GM12878 (cell line): ENCODE measurements at regions not wholly inside any gene's neighbourhood (a gene's known extent, or its start where the extent isn't known, plus 50 kb on each side); places are given as distances from the start of the nearest gene placed in this dataset.

Experiments used
- ATAC-seq: fragments of 200-7000 bp; cut with Tn5 transposase; 3 replicates; pipeline ENCODE4 v1.9.1; 2020; ENCODE audit warnings: mild to moderate bottlenecking, moderate library complexity
- BruUV-seq: library from RNA; stranded (reverse); fragments of 400-500 nt; replicated peaks from 2 replicates; lab custom pipeline; 2021; lab: Mats Ljungman, UMichigan
- CTCF ChIA-PET: fragments of 300-600 bp; sonication (Branson Sonifier 250); formaldehyde crosslinking; extraction: SDS; loops from one replicate; lab custom pipeline; 2021; ENCODE audit warnings: inconsistent platforms; lab: Yijun Ruan, JAX
- POLR2A ChIA-PET: fragments of 350-600 bp; formaldehyde crosslinking; extraction: SDS; loops from one replicate; lab custom pipeline; 2021; ENCODE audit warnings: inconsistent platforms; lab: Charles Lee
- RAD21 ChIA-PET: fragments of 300-600 bp; sonication (Branson Sonifier 250); formaldehyde crosslinking; loops from one replicate; lab custom pipeline; 2023; ENCODE audit warnings: antibody characterized with exemption; ENCODE audit not compliant: unreplicated experiment; lab: Charles Lee
- SMC1A ChIA-PET: fragments of 300-600 bp; sonication (Branson Sonifier 250); formaldehyde crosslinking; loops from one replicate; lab custom pipeline; 2023; ENCODE audit not compliant: unreplicated experiment, uncharacterized antibody; lab: Charles Lee
- DNase-seq: peaks from one replicate; pipeline ENCODE4 v3.0.0-alpha.2; 2011; ENCODE audit warnings: low read depth, low spot score
- FAIRE-seq: peaks from 3 replicates; lab custom pipeline; 2011; peaks lifted over from hg19 to GRCh38; lab: Jason Lieb, UNC
- H2AFZ ChIP-seq: 2 replicates; pipeline ENCODE4 v1.6.0; 2011; ENCODE audit warnings: low read depth, low read length, control low read depth; ENCODE audit not compliant: control insufficient read depth
- H3K27ac ChIP-seq: 2 replicates; pipeline ENCODE4 v1.5.1; 2011; ENCODE audit warnings: control low read depth; ENCODE audit not compliant: control insufficient read depth, insufficient read depth
- H3K27me3 ChIP-seq, 2 experiments: replicated peaks in 1 of 2; 2 replicates each; pipeline versions ENCODE4 v1.6.0 to v1.6.1; 2011; ENCODE audit warnings: low read length in 1 of 2; ENCODE audit not compliant: control insufficient read depth in 2 of 2, insufficient read depth in 2 of 2
- H3K36me3 ChIP-seq, 2 experiments: 2 replicates each; pipeline ENCODE4 v1.5.1; 2011; ENCODE audit warnings: low read length in 1 of 2; ENCODE audit not compliant: control insufficient read depth in 2 of 2, insufficient read depth in 2 of 2
- H3K4me1 ChIP-seq: 2 replicates; pipeline ENCODE4 v1.6.1; 2011; ENCODE audit warnings: mild to moderate bottlenecking, low read length, moderate library complexity, mixed read lengths; ENCODE audit not compliant: control insufficient read depth, insufficient read depth
- H3K4me2 ChIP-seq: 2 replicates; pipeline ENCODE4 v1.6.0; 2011; ENCODE audit warnings: control low read depth; ENCODE audit not compliant: control insufficient read depth, insufficient read depth
- H3K4me3 ChIP-seq: fragments of 200-600 bp; sonication (generic); 2 replicates; pipeline ENCODE4 v1.5.1; 2016
- H3K79me2 ChIP-seq: 2 replicates; pipeline ENCODE4 v1.6.0; 2011; ENCODE audit warnings: low read length; ENCODE audit not compliant: control insufficient read depth, insufficient read depth
- H3K9ac ChIP-seq: 2 replicates; pipeline ENCODE4 v1.8.0; 2011; ENCODE audit warnings: low read length, control low read depth, mixed read lengths; ENCODE audit not compliant: control insufficient read depth, insufficient read depth
- H3K9me3 ChIP-seq: replicated peaks from 3 replicates; pipeline ENCODE4 v1.5.1; 2011; ENCODE audit warnings: mild to moderate bottlenecking, low read length; ENCODE audit not compliant: control insufficient read depth, insufficient read depth
- H4K20me1 ChIP-seq: 2 replicates; pipeline ENCODE4 v1.6.0; 2011; ENCODE audit not compliant: control insufficient read depth, insufficient read depth
- BCL11A ChIP-seq: IDR thresholded peaks from 2 replicates; pipeline ENCODE4 v1.6.1; 2011; ENCODE audit warnings: low read depth, low read length
- CHD4 ChIP-seq: fragments of 200-600 bp; sonication (generic); IDR thresholded peaks from 2 replicates; pipeline ENCODE4 v1.6.1; 2016; ENCODE audit warnings: mild to moderate bottlenecking
- JUND ChIP-seq: IDR thresholded peaks from 2 replicates; pipeline ENCODE4 v1.6.1; 2012; ENCODE audit warnings: low read depth, mild to moderate bottlenecking, low read length, improper control_type of control experiment, moderate library complexity
- LARP7 ChIP-seq: fragments of 450-650 bp; IDR thresholded peaks from 2 replicates; pipeline ENCODE4 v1.6.1; 2017; ENCODE audit warnings: mild to moderate bottlenecking
- MTA3 ChIP-seq: IDR thresholded peaks from 2 replicates; pipeline ENCODE4 v1.6.1; 2012; ENCODE audit warnings: low read length, inconsistent platforms, borderline replicate concordance
- RELB ChIP-seq: fragments of 450-650 bp; IDR thresholded peaks from 2 replicates; pipeline ENCODE4 v1.6.1; 2017; ENCODE audit warnings: low read depth, mild to moderate bottlenecking, moderate library complexity
- TBL1XR1 ChIP-seq: IDR thresholded peaks from 2 replicates; pipeline ENCODE4 v1.6.1; 2012; ENCODE audit warnings: low read depth, low read length, improper control_type of control experiment
- ZNF207 ChIP-seq: fragments of 450-650 bp; IDR thresholded peaks from 2 replicates; pipeline ENCODE4 v1.6.1; 2014; ENCODE audit warnings: antibody characterized with exemption, mild to moderate bottlenecking, borderline replicate concordance
- WGBS: methylation state at CpG from one replicate; pipeline ENCODE4 v1.1.6; 2016; ENCODE audit warnings: low lambda C conversion rate; ENCODE audit not compliant: insufficient replicate concordance, insufficient coverage; ENCODE audit errors: missing lambda C conversion rate; 5-methylcytosine and 5-hydroxymethylcytosine counted together
- in situ Hi-C: fragments of 300-500 bp; cut with MboI; formaldehyde crosslinking; loops from 9 replicates; pipeline ENCODE4 v1.14.3; 2018; ENCODE audit warnings: mixed read lengths
- intact Hi-C: fragments of 100-400 bp; cut with micrococcal nuclease; formaldehyde crosslinking; loops from one replicate; pipeline ENCODE4 v1.14.2; 2022; ENCODE audit not compliant: unreplicated experiment
- TF ChIP-seq, protein P1 (sequence below): fragments of 450-650 bp; conservative IDR thresholded peaks from 2 replicates; pipeline ENCODE4 v1.6.1; 2017; ENCODE audit warnings: mild to moderate bottlenecking, moderate library complexity
- TF ChIP-seq, protein P2 (sequence below): fragments of 450-650 bp; IDR thresholded peaks from 2 replicates; pipeline ENCODE4 v1.6.1; 2017; ENCODE audit warnings: mild to moderate bottlenecking, moderate library complexity

DNA sequence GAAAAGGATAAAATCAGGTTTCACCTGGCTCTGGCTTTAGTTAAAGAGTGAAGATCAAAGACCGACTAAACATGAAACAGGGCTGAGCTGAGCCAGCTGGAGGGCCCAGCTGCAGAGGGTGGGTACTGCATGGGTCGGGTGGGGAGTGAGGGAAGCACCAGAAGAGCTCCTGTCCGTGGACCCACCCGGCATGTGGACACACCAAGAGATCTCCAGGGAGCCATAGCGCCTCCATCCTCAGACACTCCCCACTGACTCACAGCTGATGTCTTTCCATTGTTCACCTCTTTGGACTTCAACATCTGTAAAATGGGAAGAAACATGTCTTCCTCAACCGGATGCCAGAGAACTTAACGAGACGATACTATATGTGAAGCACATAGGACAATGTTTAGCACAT, 178.3 kb upstream of the KLHL29 start:
- peaks cover 3% of the 10 kb centered on the region; the same call in 1 of the 2 replicates for H4K20me1 ChIP-seq
- no peak overlapping the region for H2AFZ ChIP-seq
- DNase-seq = no peak
- no peaks in the 10 kb centered on the region for H3K79me2 ChIP-seq
- no peaks in the 10 kb centered on the region for H3K27me3 ChIP-seq
- in situ Hi-C loops = no loop called here
- RAD21 ChIA-PET = interaction anchor here (0.6 kb wide), 1 partner anchor 184 kb away, joined by 3 read pairs; no protein-coding TSS in a partner anchor
- SMC1A ChIA-PET = no interaction called here
- ATAC-seq = no peak
- intact Hi-C loops = no loop called here
- BruUV-seq = no TSS peak
- H3K27ac ChIP-seq = no peak overlapping the region
- no peak overlapping the region for H3K4me2 ChIP-seq
- POLR2A ChIA-PET = no interaction called here
- no peak for FAIRE-seq
- H3K4me3 ChIP-seq = no peak overlapping the region
- H3K36me3 ChIP-seq = no peaks in the 10 kb centered on the region
- WGBS = 14% methylated on average over 8 of the region's 8 CpGs
- no peaks in the 10 kb centered on the region for H3K4me1 ChIP-seq
- CTCF ChIA-PET = interaction anchor here (0.6 to 1.1 kb wide), 2 partner anchors 9 to 547 kb away, joined by 3 read pairs; no protein-coding TSS in a partner anchor
- TF ChIP-seq LARP7 (no peak), RELB (no peak), JUND (no peak), MTA3 (no peak), ZNF207 (no peak), BCL11A (no peak), TBL1XR1 (no peak), CHD4 (no peak)
- TF ChIP-seq, protein P1, sequence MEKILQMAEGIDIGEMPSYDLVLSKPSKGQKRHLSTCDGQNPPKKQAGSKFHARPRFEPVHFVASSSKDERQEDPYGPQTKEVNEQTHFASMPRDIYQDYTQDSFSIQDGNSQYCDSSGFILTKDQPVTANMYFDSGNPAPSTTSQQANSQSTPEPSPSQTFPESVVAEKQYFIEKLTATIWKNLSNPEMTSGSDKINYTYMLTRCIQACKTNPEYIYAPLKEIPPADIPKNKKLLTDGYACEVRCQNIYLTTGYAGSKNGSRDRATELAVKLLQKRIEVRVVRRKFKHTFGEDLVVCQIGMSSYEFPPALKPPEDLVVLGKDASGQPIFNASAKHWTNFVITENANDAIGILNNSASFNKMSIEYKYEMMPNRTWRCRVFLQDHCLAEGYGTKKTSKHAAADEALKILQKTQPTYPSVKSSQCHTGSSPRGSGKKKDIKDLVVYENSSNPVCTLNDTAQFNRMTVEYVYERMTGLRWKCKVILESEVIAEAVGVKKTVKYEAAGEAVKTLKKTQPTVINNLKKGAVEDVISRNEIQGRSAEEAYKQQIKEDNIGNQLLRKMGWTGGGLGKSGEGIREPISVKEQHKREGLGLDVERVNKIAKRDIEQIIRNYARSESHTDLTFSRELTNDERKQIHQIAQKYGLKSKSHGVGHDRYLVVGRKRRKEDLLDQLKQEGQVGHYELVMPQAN = no peak
- TF ChIP-seq, protein P2, sequence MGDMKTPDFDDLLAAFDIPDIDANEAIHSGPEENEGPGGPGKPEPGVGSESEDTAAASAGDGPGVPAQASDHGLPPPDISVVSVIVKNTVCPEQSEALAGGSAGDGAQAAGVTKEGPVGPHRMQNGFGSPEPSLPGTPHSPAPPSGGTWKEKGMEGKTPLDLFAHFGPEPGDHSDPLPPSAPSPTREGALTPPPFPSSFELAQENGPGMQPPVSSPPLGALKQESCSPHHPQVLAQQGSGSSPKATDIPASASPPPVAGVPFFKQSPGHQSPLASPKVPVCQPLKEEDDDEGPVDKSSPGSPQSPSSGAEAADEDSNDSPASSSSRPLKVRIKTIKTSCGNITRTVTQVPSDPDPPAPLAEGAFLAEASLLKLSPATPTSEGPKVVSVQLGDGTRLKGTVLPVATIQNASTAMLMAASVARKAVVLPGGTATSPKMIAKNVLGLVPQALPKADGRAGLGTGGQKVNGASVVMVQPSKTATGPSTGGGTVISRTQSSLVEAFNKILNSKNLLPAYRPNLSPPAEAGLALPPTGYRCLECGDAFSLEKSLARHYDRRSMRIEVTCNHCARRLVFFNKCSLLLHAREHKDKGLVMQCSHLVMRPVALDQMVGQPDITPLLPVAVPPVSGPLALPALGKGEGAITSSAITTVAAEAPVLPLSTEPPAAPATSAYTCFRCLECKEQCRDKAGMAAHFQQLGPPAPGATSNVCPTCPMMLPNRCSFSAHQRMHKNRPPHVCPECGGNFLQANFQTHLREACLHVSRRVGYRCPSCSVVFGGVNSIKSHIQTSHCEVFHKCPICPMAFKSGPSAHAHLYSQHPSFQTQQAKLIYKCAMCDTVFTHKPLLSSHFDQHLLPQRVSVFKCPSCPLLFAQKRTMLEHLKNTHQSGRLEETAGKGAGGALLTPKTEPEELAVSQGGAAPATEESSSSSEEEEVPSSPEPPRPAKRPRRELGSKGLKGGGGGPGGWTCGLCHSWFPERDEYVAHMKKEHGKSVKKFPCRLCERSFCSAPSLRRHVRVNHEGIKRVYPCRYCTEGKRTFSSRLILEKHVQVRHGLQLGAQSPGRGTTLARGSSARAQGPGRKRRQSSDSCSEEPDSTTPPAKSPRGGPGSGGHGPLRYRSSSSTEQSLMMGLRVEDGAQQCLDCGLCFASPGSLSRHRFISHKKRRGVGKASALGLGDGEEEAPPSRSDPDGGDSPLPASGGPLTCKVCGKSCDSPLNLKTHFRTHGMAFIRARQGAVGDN = no peak
- TF ChIP-seq, all 136 proteins: peak for 0
- H3K9me3 ChIP-seq = no peaks in the 10 kb centered on the region
- no peak overlapping the region for H3K9ac ChIP-seq
